MM.1S (cell line): ENCODE measurements at regions not wholly inside any gene's neighbourhood (a gene's known extent, or its start where the extent isn't known, plus 50 kb on each side); places are given as distances from the start of the nearest gene placed in this dataset.

Source experiments
- EZH2 ChIP-seq: fragments of 300-600 bp; sonication (generic); optimal IDR thresholded peaks from 2 replicates; pipeline ENCODE3; 2017; ENCODE audit warnings: low read depth, mild to moderate bottlenecking, antibody characterized with exemption, low read length, mixed read lengths
- EZH2phosphoT487 ChIP-seq: fragments of 300-600 bp; sonication (generic); IDR thresholded peaks from 2 replicates; pipeline ENCODE4 v1.6.1; 2018; ENCODE audit warnings: antibody characterized with exemption, low read length
- TF ChIP-seq, protein P1 (sequence below): fragments of 300-600 bp; sonication (generic); IDR thresholded peaks from 2 replicates; pipeline ENCODE4 v1.5.1; 2016; ENCODE audit warnings: antibody characterized with exemption, low read length, mixed read lengths

GRCh38 chr1:29704430-29704829, 468.1 kb downstream of the PTPRU start:
- TF ChIP-seq EZH2phosphoT487 (no peak), EZH2 (no peak)
- TF ChIP-seq, protein P1, sequence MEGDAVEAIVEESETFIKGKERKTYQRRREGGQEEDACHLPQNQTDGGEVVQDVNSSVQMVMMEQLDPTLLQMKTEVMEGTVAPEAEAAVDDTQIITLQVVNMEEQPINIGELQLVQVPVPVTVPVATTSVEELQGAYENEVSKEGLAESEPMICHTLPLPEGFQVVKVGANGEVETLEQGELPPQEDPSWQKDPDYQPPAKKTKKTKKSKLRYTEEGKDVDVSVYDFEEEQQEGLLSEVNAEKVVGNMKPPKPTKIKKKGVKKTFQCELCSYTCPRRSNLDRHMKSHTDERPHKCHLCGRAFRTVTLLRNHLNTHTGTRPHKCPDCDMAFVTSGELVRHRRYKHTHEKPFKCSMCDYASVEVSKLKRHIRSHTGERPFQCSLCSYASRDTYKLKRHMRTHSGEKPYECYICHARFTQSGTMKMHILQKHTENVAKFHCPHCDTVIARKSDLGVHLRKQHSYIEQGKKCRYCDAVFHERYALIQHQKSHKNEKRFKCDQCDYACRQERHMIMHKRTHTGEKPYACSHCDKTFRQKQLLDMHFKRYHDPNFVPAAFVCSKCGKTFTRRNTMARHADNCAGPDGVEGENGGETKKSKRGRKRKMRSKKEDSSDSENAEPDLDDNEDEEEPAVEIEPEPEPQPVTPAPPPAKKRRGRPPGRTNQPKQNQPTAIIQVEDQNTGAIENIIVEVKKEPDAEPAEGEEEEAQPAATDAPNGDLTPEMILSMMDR = no peak
